GM23248 (cell line): ENCODE measurements at regions not wholly inside any gene's neighbourhood (a gene's known extent, or its start where the extent isn't known, plus 50 kb on each side); places are given as distances from the start of the nearest gene placed in this dataset.

Experiments
- DNase-seq: peaks from one replicate; pipeline ENCODE4 v3.0.0-alpha.2; 2015
- H2AFZ ChIP-seq: fragments of 200-600 bp; sonication (generic); 2 replicates; pipeline ENCODE4 v1.6.1; 2016; ENCODE audit warnings: antibody characterized with exemption
- H3F3A ChIP-seq: fragments of 200-600 bp; sonication (generic); 2 replicates; pipeline ENCODE4 v1.6.1; 2016; ENCODE audit warnings: mild to moderate bottlenecking, antibody characterized with exemption, mixed run types; ENCODE audit not compliant: insufficient read depth
- H3K27ac ChIP-seq: fragments of 200-600 bp; sonication (generic); 2 replicates; pipeline ENCODE4 v1.5.1; 2016; ENCODE audit warnings: mild to moderate bottlenecking
- H3K27me3 ChIP-seq: fragments of 200-600 bp; sonication (generic); replicated peaks from 2 replicates; pipeline ENCODE4 v1.6.1; 2016; ENCODE audit warnings: mild to moderate bottlenecking; ENCODE audit not compliant: insufficient read depth
- H3K36me3 ChIP-seq: fragments of 200-600 bp; sonication (generic); 2 replicates; pipeline ENCODE4 v1.6.1; 2016; ENCODE audit warnings: low read depth, mild to moderate bottlenecking
- H3K4me1 ChIP-seq: fragments of 200-600 bp; sonication (generic); 2 replicates; pipeline ENCODE4 v1.6.1; 2016; ENCODE audit warnings: mild to moderate bottlenecking; ENCODE audit not compliant: insufficient read depth
- H3K4me2 ChIP-seq: fragments of 200-600 bp; sonication (generic); one replicate; pipeline ENCODE4 v1.6.1; 2016; ENCODE audit warnings: mild to moderate bottlenecking; ENCODE audit not compliant: unreplicated experiment
- H3K4me3 ChIP-seq: fragments of 200-600 bp; sonication (generic); 2 replicates; pipeline ENCODE4 v1.5.1; 2016; ENCODE audit warnings: mild to moderate bottlenecking
- H3K79me2 ChIP-seq: fragments of 200-600 bp; sonication (generic); 2 replicates; pipeline ENCODE4 v1.6.1; 2016; ENCODE audit warnings: mild to moderate bottlenecking; ENCODE audit not compliant: insufficient read depth
- H3K9ac ChIP-seq: fragments of 200-600 bp; sonication (generic); 2 replicates; pipeline ENCODE4 v1.6.1; 2016; ENCODE audit warnings: mild to moderate bottlenecking
- H3K9me2 ChIP-seq: fragments of 200-600 bp; sonication (generic); 2 replicates; pipeline ENCODE4 v1.6.1; 2016; ENCODE audit warnings: mixed run types, mild to moderate bottlenecking, moderate library complexity; ENCODE audit not compliant: insufficient read depth
- H3K9me3 ChIP-seq: fragments of 200-600 bp; sonication (generic); one replicate; pipeline ENCODE4 v1.6.1; 2017; ENCODE audit warnings: low read depth
- H4K20me1 ChIP-seq: fragments of 200-600 bp; sonication (generic); 2 replicates; pipeline ENCODE4 v1.6.0; 2016; ENCODE audit not compliant: insufficient read depth
- EZH2 ChIP-seq: fragments of 200-600 bp; sonication (generic); IDR thresholded peaks from 2 replicates; pipeline ENCODE4 v1.6.1; 2018; ENCODE audit warnings: antibody characterized with exemption, mild to moderate bottlenecking; ENCODE audit not compliant: insufficient read depth, poor library complexity, severe bottlenecking
- EZH2phosphoT487 ChIP-seq: fragments of 200-600 bp; sonication (generic); IDR thresholded peaks from 2 replicates; pipeline ENCODE4 v1.6.1; 2018; ENCODE audit warnings: antibody characterized with exemption, moderate library complexity, mild to moderate bottlenecking, low read depth; ENCODE audit not compliant: insufficient read depth
- WGBS, 2 experiments: methylation state at CpG; one replicate each; pipeline ENCODE4 v1.1.6; 2015 to 2017; ENCODE audit warnings: low lambda C conversion rate in 2 of 2, low coverage in 1 of 2; ENCODE audit errors: missing lambda C conversion rate in 2 of 2; 5-methylcytosine and 5-hydroxymethylcytosine counted together
- in situ Hi-C: fragments of 300-500 bp; cut with MboI; formaldehyde crosslinking; loops from 2 replicates; pipeline ENCODE4 v1.15.0; 2020

DNA sequence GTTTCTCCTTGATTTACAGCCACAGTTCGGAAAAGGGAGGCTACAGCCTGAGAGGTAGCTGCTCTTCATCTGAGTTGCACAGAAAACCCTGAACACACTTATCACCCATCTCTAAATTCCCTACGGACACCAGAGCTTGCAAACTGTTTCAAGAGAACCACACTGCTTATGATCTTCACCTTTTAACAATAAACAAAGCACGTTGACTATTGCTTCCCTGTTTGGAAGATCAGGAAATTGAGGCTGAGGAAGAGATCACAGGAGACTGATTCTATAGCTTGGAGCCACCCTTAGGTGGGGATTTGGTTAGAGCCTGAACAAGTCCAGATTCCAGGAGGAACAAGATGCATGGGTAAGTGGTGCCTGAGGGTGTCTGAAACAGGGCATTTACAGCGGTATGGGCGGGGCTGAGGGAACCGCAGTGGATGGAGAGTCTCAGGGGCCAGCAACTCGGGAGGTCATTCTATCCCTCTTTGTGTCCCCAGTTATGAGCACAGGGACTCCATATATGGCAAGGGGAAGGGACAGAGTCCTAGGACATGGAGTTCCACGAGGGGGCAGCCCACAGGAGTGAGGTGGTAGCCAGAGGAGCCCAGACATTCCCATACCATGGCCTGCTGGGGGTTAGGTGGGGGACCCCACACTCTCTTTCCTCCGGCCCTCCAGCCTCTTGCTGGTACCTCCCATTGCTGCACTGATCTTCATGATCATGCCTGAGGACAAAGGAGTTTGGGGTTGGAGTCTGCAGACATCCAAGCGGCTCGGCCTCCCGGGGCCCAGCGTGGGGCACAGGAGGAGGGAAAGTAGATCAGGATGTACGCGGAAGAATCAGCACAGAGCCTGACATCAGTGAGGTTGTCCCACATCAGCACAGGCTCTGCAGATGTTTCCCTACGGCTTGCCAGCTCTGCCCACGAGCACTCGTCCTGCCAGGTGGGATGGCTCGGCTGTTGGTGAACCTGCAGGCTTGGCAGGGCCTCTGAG, 162.3 kb upstream of the ZNF536 start:
- no peaks in the 10 kb centered on the region for H3K79me2 ChIP-seq
- H2AFZ ChIP-seq = no peak overlapping the region
- no peak for TF ChIP-seq EZH2
- TF ChIP-seq EZH2phosphoT487 = no peak
- H3K9me3 ChIP-seq = no peaks in the 10 kb centered on the region
- no peak overlapping the region for H3K4me3 ChIP-seq
- H3F3A ChIP-seq = no peaks in the 10 kb centered on the region
- in situ Hi-C loops = loop anchor here (10.0 kb wide), 1 partner anchor 445 kb away; no protein-coding TSS in a partner anchor
- peaks cover 12% of the 10 kb centered on the region for H3K27me3 ChIP-seq
- no peak overlapping the region for H3K4me2 ChIP-seq
- no peak overlapping the region for H3K9ac ChIP-seq
- no peaks in the 10 kb centered on the region for H3K4me1 ChIP-seq
- no peak overlapping the region for H3K27ac ChIP-seq
- H3K9me2 ChIP-seq = no peaks in the 10 kb centered on the region
- WGBS, 2 experiments = 63 to 66% methylated on average over 19 of the region's 19 CpGs
- no peaks in the 10 kb centered on the region for H3K36me3 ChIP-seq
- no peak for DNase-seq
- H4K20me1 ChIP-seq = no peaks in the 10 kb centered on the region

DNA sequence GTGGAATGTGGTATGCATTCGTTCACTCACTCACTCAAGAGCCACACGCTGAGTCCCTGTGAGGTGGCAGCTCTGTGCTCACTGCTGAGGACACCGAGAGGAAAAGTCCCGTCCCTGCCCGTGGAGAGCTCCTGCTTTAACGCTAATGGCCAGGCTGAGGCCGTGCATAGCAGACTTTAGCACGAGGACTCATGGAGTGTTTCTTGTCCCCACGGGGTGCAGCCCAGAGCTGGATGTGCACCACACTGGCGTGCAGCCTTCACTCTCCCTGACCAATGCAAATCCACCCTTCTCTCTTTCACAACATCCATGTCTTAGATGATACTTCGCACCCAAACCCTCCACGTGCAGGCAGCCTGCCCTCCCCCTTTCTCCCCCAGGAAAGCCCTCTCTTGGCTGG, 159.6 kb upstream of the ZNF536 start:
- Histone ChIP-seq H2AFZ (no peak overlapping the region), H3K9me2 (no peaks in the 10 kb centered on the region), H3K9ac (no peak overlapping the region), H3K27ac (no peak overlapping the region), H3K4me1 (no peaks in the 10 kb centered on the region), H3K4me2 (no peak overlapping the region), H3F3A (no peaks in the 10 kb centered on the region), H3K4me3 (no peak overlapping the region), H3K36me3 (no peaks in the 10 kb centered on the region), H3K27me3 (peaks cover 10% of the 10 kb centered on the region), H3K9me3 (no peaks in the 10 kb centered on the region), H3K79me2 (no peaks in the 10 kb centered on the region), H4K20me1 (no peaks in the 10 kb centered on the region)
- DNase-seq = no peak
- no peak for TF ChIP-seq EZH2
- TF ChIP-seq EZH2phosphoT487 = no peak
- 63 to 65% methylated on average over 12 of the region's 12 CpGs for WGBS, 2 experiments
- in situ Hi-C loops = loop anchor here (10.0 kb wide), 1 partner anchor 442 kb away; no protein-coding TSS in a partner anchor

DNA sequence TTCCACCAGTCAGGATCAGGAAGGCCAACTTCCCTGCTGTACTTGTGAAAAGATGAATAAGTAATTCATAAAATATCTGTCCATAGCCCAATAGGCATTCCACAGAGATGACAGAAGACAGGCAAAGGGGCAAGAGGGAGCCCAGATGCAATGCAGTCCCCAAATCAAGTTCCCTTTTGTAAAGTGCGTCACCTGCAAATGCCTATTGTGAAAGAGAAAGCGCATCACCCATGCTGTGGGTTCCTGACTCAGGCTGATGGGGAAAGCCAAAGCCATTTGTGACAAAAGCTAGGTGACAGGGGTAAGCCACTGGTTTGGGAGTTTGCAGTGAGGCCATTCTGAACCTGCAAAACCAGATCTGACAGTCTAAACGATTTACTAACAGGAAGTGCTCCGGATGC, 157.5 kb upstream of the ZNF536 start:
- in situ Hi-C loops = loop anchor here (10.0 kb wide), 1 partner anchor 440 kb away; no protein-coding TSS in a partner anchor
- TF ChIP-seq EZH2 = no peak
- TF ChIP-seq EZH2phosphoT487 = no peak
- DNase-seq = peak; percentile 23
- WGBS, 2 experiments = 35 to 47% methylated on average over 4 of the region's 4 CpGs
- Histone ChIP-seq H3K9me3 (no peaks in the 10 kb centered on the region), H3K27ac (no peak overlapping the region), H3K4me3 (no peak overlapping the region), H3K9me2 (no peaks in the 10 kb centered on the region), H3K4me1 (no peaks in the 10 kb centered on the region), H3F3A (no peaks in the 10 kb centered on the region), H3K36me3 (no peaks in the 10 kb centered on the region), H4K20me1 (no peaks in the 10 kb centered on the region), H2AFZ (no peak overlapping the region), H3K4me2 (no peak overlapping the region), H3K27me3 (peaks cover 5% of the 10 kb centered on the region; the same call in 1 of the 2 replicates), H3K9ac (no peak overlapping the region), H3K79me2 (no peaks in the 10 kb centered on the region)

DNA sequence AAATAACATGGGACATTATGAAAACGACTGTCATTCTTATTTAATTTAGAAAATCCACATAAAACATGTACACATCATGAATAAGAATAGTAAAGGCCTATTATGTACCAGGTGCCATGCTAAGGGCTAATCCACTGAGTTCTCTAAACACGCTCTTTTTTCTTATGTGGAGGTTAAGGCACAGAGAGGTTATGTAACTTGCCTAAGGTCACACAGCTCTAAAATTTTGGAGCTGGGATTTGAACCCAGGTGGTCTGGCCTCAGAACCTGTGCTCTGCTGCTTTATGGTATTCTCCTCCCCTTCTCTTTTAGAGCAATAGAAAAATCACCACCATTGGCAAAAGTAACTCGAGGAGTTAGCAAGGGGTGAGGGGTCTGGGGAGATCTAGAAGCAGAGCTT, 156.9 kb upstream of the ZNF536 start:
- H3K9me3 ChIP-seq = no peaks in the 10 kb centered on the region
- no peak for TF ChIP-seq EZH2
- no peak for TF ChIP-seq EZH2phosphoT487
- H2AFZ ChIP-seq = no peak overlapping the region
- H3K9ac ChIP-seq = no peak overlapping the region
- no peaks in the 10 kb centered on the region for H4K20me1 ChIP-seq
- no peaks in the 10 kb centered on the region for H3K4me1 ChIP-seq
- H3K4me3 ChIP-seq = no peak overlapping the region
- DNase-seq = no peak
- H3F3A ChIP-seq = no peaks in the 10 kb centered on the region
- no peaks in the 10 kb centered on the region for H3K79me2 ChIP-seq
- 28 to 35% methylated on average over 3 of the region's 3 CpGs for WGBS, 2 experiments
- H3K9me2 ChIP-seq = no peaks in the 10 kb centered on the region
- peaks cover 5% of the 10 kb centered on the region; the same call in 1 of the 2 replicates for H3K27me3 ChIP-seq
- in situ Hi-C loops = loop anchor here (10.0 kb wide), 1 partner anchor 440 kb away; no protein-coding TSS in a partner anchor
- no peaks in the 10 kb centered on the region for H3K36me3 ChIP-seq
- H3K4me2 ChIP-seq = no peak overlapping the region
- no peak overlapping the region for H3K27ac ChIP-seq
